ENCODE measurements at regions not wholly inside any gene's neighbourhood (a gene's known extent, or its start where the extent isn't known, plus 50 kb on each side); places are given as distances from the start of the nearest gene placed in this dataset.

DNA sequence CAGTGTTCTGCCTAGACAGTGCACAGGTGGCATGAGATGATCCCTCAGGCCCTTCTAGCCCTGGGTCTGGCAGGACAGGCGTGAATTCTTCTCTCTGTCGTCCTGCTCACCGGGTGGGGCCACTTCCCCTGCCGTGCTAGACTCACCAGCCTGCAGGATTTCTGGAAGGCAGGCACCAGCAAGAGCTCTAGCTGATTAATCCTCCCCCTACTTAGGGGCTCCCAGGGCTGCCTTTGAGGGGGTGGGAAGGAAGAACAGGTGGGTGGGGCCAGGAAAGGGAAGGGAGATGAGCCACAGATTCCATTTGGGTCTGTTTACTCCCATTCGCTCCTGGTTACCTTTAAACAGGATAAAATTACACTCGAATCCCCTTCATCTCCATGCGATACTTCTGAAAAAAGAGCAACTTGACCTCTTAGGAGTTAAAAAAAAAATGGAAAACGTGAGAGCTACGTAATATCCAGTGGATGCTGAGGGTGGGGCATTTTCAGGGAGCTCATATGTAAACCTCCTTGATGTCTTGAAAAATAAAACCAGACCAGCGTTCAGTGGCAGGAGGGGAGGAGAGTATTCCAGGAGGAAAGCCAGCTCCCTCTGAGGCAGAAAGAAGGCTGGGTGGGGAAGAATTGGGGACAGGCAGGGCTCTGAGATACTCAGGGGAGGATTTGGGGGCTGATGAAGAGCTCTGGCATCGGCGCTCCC, 665.5 kb downstream of the PTPRU start:
- H3K9me3 Mint-ChIP-seq: peaks cover 12% of the 10 kb centered on the region; the same call in 1 of the 2 replicates
- H3K4me1 Mint-ChIP-seq (ENCODE audit: low read depth): no peaks in the 10 kb centered on the region
- DNase-seq: no peak
- TF ChIP-seq, protein P1, sequence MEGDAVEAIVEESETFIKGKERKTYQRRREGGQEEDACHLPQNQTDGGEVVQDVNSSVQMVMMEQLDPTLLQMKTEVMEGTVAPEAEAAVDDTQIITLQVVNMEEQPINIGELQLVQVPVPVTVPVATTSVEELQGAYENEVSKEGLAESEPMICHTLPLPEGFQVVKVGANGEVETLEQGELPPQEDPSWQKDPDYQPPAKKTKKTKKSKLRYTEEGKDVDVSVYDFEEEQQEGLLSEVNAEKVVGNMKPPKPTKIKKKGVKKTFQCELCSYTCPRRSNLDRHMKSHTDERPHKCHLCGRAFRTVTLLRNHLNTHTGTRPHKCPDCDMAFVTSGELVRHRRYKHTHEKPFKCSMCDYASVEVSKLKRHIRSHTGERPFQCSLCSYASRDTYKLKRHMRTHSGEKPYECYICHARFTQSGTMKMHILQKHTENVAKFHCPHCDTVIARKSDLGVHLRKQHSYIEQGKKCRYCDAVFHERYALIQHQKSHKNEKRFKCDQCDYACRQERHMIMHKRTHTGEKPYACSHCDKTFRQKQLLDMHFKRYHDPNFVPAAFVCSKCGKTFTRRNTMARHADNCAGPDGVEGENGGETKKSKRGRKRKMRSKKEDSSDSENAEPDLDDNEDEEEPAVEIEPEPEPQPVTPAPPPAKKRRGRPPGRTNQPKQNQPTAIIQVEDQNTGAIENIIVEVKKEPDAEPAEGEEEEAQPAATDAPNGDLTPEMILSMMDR (IDR thresholded peaks at IDR 0.05): no peak
- no peak overlapping the region for H3K27ac Mint-ChIP-seq
- no peaks in the 10 kb centered on the region; the same call in 1 of the 2 replicates for H3K36me3 Mint-ChIP-seq (ENCODE audit: low read depth)
- H3K27me3 Mint-ChIP-seq (ENCODE audit: insufficient read depth): peaks cover 14% of the 10 kb centered on the region
- no peak overlapping the region for H3K4me3 Mint-ChIP-seq

DNA sequence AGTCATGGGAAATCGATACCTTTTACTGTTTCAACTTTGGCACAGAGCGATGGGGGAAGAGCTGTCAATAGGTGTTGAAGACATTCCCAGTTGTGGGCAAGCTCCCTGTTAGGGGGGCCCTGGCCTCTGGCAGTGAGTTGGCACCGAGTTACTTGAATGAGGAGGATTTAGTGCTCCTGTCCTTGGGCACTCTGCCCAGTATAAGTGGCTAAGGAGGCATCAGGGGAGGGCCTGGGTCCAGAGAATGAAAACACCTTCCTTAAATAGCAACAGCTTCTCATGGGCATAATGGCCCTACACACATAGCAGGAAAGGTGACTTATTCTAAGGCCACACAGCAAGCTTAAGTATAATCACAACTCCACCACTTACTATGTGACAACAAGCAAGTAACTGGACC, 664.4 kb downstream of the PTPRU start:
- no peak overlapping the region for H3K27ac Mint-ChIP-seq
- H3K27me3 Mint-ChIP-seq (ENCODE audit: insufficient read depth): peaks cover 15% of the 10 kb centered on the region

DNA sequence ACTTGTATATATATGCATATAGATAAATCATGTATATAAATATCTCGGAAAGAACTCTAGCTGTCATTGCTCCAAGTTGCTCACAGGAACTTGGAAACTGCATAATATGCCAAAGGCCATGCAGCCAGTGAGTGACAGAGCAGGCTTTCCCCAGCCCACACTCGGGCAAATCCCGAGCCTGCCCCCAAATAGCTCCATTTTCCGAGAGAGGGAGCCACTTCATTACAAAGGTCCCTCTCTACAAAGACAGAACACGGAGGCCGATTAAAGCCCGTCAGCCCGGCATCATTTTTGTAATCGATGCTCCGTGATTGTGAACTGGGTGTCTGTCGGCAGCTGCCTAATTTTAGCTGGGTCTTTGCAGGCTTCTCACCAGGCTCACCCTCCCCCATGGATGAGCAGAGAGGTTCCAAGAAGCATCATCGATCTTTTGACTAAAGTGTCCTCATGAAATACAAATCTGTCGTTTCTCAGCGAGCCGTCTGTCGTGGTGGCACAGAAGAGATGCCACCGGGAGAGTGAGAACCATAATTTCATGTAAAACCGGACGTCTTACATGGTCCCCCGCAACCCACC, 663.9 kb downstream of the PTPRU start:
- Mint-ChIP-seq H3K4me1 (ENCODE audit: low read depth) (no peaks in the 10 kb centered on the region), H3K27me3 (ENCODE audit: insufficient read depth) (peaks cover 18% of the 10 kb centered on the region), H3K36me3 (ENCODE audit: low read depth) (no peaks in the 10 kb centered on the region), H3K9me3 (peaks cover 9% of the 10 kb centered on the region; the same call in 1 of the 2 replicates), H3K27ac (no peak overlapping the region), H3K4me3 (no peak overlapping the region)
- TF ChIP-seq, protein P1 (IDR thresholded peaks at IDR 0.05): no peak
- no peak for DNase-seq

More for the DNA sequence above, 664.4 kb downstream of the PTPRU start:
- Mint-ChIP-seq H3K36me3 (ENCODE audit: low read depth) (no peaks in the 10 kb centered on the region), H3K4me3 (no peak overlapping the region), H3K4me1 (ENCODE audit: low read depth) (no peaks in the 10 kb centered on the region), H3K9me3 (peaks cover 8% of the 10 kb centered on the region; the same call in 1 of the 2 replicates)
- TF ChIP-seq, protein P1 (IDR thresholded peaks at IDR 0.05): no peak
- no peak for DNase-seq

DNA sequence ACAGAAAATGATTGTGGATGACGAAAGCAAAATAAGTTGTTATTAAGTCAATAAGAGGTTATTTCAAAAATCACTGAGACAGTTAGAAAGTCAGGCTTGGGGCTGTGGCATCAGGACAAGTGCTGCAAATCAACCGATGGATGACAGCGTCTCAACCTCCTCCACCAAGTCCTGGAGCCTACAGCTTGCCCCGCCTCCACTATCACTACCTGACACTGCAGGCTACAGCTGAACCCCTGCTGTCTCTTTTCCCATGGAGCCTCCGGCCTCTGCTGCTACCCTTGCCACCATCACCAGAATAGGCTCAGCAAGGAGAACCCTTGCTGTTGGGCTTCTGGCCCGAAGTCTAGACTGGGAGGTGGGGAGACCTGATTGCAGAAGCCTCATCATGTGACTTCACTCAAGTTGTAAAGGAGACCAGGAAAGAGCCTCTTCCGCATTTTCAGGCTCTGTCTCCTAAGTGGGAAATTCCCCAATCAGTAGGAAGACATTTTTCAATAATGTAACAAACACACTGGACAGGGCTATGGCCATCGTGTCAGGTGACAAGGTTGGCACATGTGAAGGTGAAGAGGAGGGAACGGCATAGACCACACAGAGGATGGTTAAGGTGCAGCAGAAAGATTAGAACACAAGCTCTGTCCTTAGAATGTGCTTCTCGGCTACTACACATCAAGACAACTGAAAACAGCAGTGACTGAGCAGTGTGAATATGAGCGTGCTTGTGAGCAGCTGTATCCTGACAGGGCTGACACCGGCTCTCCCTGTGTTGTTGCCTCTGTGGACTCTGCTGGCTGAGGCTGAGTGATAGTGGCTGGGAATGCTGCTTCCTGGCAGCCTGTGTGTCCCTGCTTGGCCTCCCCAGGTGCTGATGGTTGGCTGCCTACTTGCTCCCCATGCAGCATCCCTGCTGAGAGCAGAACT, 660.7 kb downstream of the PTPRU start:
- DNase-seq: no peak
- Mint-ChIP-seq H3K36me3 (ENCODE audit: low read depth) (no peaks in the 10 kb centered on the region), H3K9me3 (peaks cover 11% of the 10 kb centered on the region), H3K4me1 (ENCODE audit: low read depth) (no peaks in the 10 kb centered on the region), H3K27me3 (ENCODE audit: insufficient read depth) (peaks cover 14% of the 10 kb centered on the region), H3K4me3 (no peak overlapping the region), H3K27ac (no peak overlapping the region)
- TF ChIP-seq, protein P1 (IDR thresholded peaks at IDR 0.05): no peak

DNA sequence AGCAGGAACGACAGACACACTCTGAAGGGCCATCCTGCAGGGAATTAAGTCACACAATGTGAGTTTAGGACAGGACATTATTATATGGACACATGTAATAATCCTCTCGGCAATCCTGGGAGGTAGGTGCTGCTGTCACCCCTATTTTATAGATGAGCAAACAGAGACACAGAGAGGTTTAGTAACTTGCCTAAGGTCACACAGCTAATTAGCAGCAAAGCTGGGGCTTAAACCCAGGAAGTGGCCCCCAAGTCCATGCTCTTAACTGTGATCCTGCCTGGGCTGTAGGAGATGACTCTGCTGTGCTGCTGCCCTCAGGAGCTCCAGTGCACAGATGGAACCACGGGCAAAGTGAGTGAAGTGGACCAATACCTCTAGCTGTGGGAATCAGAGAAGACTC, 660.0 kb downstream of the PTPRU start:
- H3K27me3 Mint-ChIP-seq (ENCODE audit: insufficient read depth): peaks cover 19% of the 10 kb centered on the region
- DNase-seq: no peak
- H3K27ac Mint-ChIP-seq: no peak overlapping the region
- no peak overlapping the region for H3K4me3 Mint-ChIP-seq
- H3K9me3 Mint-ChIP-seq: peaks cover 15% of the 10 kb centered on the region
- H3K36me3 Mint-ChIP-seq (ENCODE audit: low read depth): no peaks in the 10 kb centered on the region
- TF ChIP-seq, protein P1 (IDR thresholded peaks at IDR 0.05): no peak
- H3K4me1 Mint-ChIP-seq (ENCODE audit: low read depth): no peaks in the 10 kb centered on the region

All from HFFc6 (cell line).